ENCODE measurements at regions not wholly inside any gene's neighbourhood (a gene's known extent, or its start where the extent isn't known, plus 50 kb on each side); places are given as distances from the start of the nearest gene placed in this dataset.

GRCh38 chr7:10238641-10239040 is 735.0 kb upstream of the PHF14 start:
- TF ChIP-seq EZH2 (IDR thresholded peaks at IDR 0.05; ENCODE audit: low read length) = no peak
- TF ChIP-seq, protein P1, sequence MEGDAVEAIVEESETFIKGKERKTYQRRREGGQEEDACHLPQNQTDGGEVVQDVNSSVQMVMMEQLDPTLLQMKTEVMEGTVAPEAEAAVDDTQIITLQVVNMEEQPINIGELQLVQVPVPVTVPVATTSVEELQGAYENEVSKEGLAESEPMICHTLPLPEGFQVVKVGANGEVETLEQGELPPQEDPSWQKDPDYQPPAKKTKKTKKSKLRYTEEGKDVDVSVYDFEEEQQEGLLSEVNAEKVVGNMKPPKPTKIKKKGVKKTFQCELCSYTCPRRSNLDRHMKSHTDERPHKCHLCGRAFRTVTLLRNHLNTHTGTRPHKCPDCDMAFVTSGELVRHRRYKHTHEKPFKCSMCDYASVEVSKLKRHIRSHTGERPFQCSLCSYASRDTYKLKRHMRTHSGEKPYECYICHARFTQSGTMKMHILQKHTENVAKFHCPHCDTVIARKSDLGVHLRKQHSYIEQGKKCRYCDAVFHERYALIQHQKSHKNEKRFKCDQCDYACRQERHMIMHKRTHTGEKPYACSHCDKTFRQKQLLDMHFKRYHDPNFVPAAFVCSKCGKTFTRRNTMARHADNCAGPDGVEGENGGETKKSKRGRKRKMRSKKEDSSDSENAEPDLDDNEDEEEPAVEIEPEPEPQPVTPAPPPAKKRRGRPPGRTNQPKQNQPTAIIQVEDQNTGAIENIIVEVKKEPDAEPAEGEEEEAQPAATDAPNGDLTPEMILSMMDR (optimal IDR thresholded peaks at IDR 0.05 in 1 of 3, IDR thresholded peaks at IDR 0.05 in 1 of 3, conservative IDR thresholded peaks at IDR 0.05 in 1 of 3; ENCODE audit: extremely low read depth in 1 of 3, insufficient read depth in 2 of 3, low read length in 3 of 3) = no peak
- DNase-seq (ENCODE audit: low read depth, low spot score) (no peak), FAIRE-seq (no peak)
- H3K36me3 ChIP-seq (ENCODE audit: control insufficient read depth in 2 of 2, extremely low read depth in 1 of 2, insufficient read depth in 2 of 2, low read length in 2 of 2) = no peaks in the 10 kb centered on the region
- no peak overlapping the region for H3K4me3 ChIP-seq (ENCODE audit: control insufficient read depth in 2 of 3, extremely low read depth in 1 of 3, insufficient read depth in 2 of 3, low read depth in 1 of 3, low read length in 3 of 3)
- H3K27me3 ChIP-seq (ENCODE audit: control insufficient read depth, extremely low read depth, insufficient read depth, low read length) = no peaks in the 10 kb centered on the region
- H3K27ac ChIP-seq (ENCODE audit: control insufficient read depth, insufficient read depth, low read length) = no peak overlapping the region
- no peaks in the 10 kb centered on the region for H3K4me1 ChIP-seq (ENCODE audit: control insufficient read depth, extremely low read depth, insufficient read depth, low read length)
- no peaks in the 10 kb centered on the region for H4K20me1 ChIP-seq (ENCODE audit: control insufficient read depth, extremely low read depth, insufficient read depth, low read length)
- H3K79me2 ChIP-seq (ENCODE audit: control insufficient read depth, insufficient read depth, low read length) = no peaks in the 10 kb centered on the region
- H3K4me2 ChIP-seq (ENCODE audit: control insufficient read depth, extremely low read depth, insufficient read depth, low read depth, low read length) = no peak overlapping the region
- H3K9me1 ChIP-seq (ENCODE audit: control insufficient read depth, extremely low read depth, insufficient read depth, low read length) = no peaks in the 10 kb centered on the region
- no peaks in the 10 kb centered on the region for H3K9me3 ChIP-seq (ENCODE audit: control insufficient read depth, low read depth, low read length)
- dilution Hi-C loops (cut with MboI; ENCODE audit: extremely low pct_ligation_motif_present, low sequenced_read_pairs) = no loop called here
- H3K9ac ChIP-seq (ENCODE audit: control insufficient read depth, extremely low read depth, insufficient read depth, low read length) = no peak overlapping the region
- no peak overlapping the region for H2AFZ ChIP-seq (ENCODE audit: control insufficient read depth, low read length)

DNA sequence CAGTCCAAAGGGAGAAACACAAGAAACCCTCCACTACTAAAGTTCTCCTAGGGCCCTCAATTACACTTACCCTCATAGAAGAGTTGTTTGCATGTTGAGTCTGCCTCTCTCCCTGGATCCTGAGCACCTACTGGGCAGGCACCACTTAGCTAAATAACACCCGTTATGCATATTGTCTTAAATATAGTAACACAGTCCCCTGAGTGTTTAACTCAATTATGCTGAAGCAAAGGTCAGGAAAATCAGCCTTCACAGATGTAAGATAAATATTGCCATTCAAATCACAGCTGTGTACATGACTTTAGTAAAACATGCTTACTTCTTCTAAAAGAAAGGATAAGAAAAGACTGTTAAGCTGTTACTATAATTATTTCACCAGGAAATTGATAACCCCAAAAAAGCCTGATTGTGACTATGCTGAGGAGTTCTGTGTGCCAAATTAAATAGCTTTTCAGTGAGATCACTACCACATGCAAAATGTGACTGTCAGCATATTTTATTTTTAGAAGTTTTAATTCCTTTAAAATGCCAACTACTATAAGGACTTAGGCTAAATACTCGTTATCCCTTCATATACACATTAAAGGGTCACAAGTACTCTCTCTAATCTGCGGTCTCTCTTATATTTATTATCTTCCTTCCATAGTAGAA is 733.9 kb upstream of the PHF14 start:
- Histone ChIP-seq H3K9me3 (ENCODE audit: control insufficient read depth, low read depth, low read length) (no peaks in the 10 kb centered on the region), H3K9ac (ENCODE audit: control insufficient read depth, extremely low read depth, insufficient read depth, low read length) (no peak overlapping the region), H2AFZ (ENCODE audit: control insufficient read depth, low read length) (no peak overlapping the region), H4K20me1 (ENCODE audit: control insufficient read depth, extremely low read depth, insufficient read depth, low read length) (no peaks in the 10 kb centered on the region), H3K4me1 (ENCODE audit: control insufficient read depth, extremely low read depth, insufficient read depth, low read length) (no peaks in the 10 kb centered on the region), H3K4me2 (ENCODE audit: control insufficient read depth, extremely low read depth, insufficient read depth, low read depth, low read length) (no peak overlapping the region), H3K36me3 (ENCODE audit: control insufficient read depth in 2 of 2, extremely low read depth in 1 of 2, insufficient read depth in 2 of 2, low read length in 2 of 2) (no peaks in the 10 kb centered on the region), H3K4me3 (ENCODE audit: control insufficient read depth in 2 of 3, extremely low read depth in 1 of 3, insufficient read depth in 2 of 3, low read depth in 1 of 3, low read length in 3 of 3) (no peak overlapping the region), H3K27ac (ENCODE audit: control insufficient read depth, insufficient read depth, low read length) (no peak overlapping the region), H3K27me3 (ENCODE audit: control insufficient read depth, extremely low read depth, insufficient read depth, low read length) (no peaks in the 10 kb centered on the region), H3K79me2 (ENCODE audit: control insufficient read depth, insufficient read depth, low read length) (no peaks in the 10 kb centered on the region), H3K9me1 (ENCODE audit: control insufficient read depth, extremely low read depth, insufficient read depth, low read length) (no peaks in the 10 kb centered on the region)
- dilution Hi-C loops (cut with MboI; ENCODE audit: extremely low pct_ligation_motif_present, low sequenced_read_pairs) = no loop called here
- no peak for TF ChIP-seq EZH2 (IDR thresholded peaks at IDR 0.05; ENCODE audit: low read length)
- TF ChIP-seq, protein P1 (optimal IDR thresholded peaks at IDR 0.05 in 1 of 3, IDR thresholded peaks at IDR 0.05 in 1 of 3, conservative IDR thresholded peaks at IDR 0.05 in 1 of 3; ENCODE audit: extremely low read depth in 1 of 3, insufficient read depth in 2 of 3, low read length in 3 of 3) = no peak
- no peak for DNase-seq (ENCODE audit: low read depth, low spot score)
- no peak for FAIRE-seq

All from keratinocyte (primary cell).